GF-D8 (cell line): ENCODE measurements at regions not wholly inside any gene's neighbourhood (a gene's known extent, or its start where the extent isn't known, plus 50 kb on each side); places are given as distances from the start of the nearest gene placed in this dataset.

Experiments
- DNase-seq: peaks from one replicate; lab custom pipeline; 2025; lab: John Stamatoyannopoulos, UW

GRCh38 chr3:162007722-162008121 is 511.1 kb downstream of the OTOL1 start:
- no peak for DNase-seq

GRCh38 chr3:162012633-162013032 is 516.0 kb downstream of the OTOL1 start:
- no peak for DNase-seq

DNA sequence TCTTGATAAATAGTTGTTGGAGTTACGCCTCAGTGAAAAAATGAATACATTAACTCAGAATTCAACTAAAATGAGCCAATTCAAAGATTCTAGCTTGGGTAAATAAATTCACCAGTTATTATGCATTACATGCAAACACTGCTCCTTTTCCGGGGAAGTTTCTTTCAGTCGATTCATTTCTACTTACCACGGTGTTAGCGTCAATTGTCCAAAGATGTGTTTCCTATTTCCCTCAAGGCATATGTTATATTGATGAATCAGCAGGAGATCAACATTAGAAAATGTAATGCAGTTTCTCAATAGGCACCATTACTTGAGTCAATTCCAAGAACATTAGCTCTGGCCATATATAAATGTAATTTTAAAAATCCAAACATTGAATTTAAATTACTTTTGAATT is 517.7 kb downstream of the OTOL1 start:
- DNase-seq: no peak

- no peak for DNase-seq
These were observed 519.2 kb downstream of the OTOL1 start for GRCh38 chr3:162015856-162016255.

DNA sequence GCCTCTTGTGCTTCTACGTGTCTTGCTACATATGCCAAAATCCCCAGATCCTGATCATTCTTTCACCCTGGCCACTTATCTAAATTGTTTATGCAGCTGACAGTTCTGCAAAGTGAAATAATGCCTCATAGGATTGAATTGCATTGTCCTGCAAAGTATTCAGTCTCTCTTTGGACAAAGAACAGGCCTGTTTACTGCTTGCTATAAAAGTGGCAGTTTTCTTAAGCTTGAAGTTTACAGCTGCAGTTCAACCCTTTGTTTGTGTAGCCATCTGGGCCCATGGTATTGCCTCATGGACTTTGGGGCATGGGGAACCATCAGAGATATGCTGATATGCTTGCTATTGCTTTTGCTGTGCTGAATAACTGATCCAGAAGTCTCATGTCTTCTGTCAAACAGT is 523.2 kb downstream of the OTOL1 start:
- DNase-seq: no peak

- DNase-seq: no peak
These were observed 524.6 kb downstream of the OTOL1 start for GRCh38 chr3:162021206-162021605.

- no peak for DNase-seq
These were observed 526.3 kb downstream of the OTOL1 start for GRCh38 chr3:162022911-162023310.

- no peak for DNase-seq
These were observed 533.1 kb downstream of the OTOL1 start for GRCh38 chr3:162029736-162030135.

- DNase-seq: no peak
These were observed 537.8 kb downstream of the OTOL1 start for GRCh38 chr3:162034368-162034767.

DNA sequence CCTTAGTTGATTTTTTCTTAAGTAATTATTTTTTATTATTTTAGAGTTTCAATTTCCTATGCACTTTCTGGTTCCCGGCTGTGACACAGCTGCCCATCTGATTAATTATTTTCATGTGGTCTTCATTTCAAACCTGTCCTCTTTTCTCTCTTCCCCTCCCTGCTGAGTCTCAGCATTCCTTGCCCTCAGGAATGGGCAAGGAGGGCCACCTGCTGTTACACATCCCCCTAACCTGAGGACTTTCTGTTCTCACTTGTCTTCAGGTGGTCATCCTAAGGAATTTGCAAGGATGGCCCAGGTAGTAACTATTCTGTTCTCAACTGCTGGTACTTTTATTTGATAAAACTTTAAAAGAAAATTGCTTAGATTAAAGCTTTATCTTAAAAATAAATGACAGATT is 545.0 kb downstream of the OTOL1 start:
- DNase-seq: no peak

- DNase-seq: no peak
These were observed 556.0 kb downstream of the OTOL1 start for GRCh38 chr3:162052636-162053035.

DNA sequence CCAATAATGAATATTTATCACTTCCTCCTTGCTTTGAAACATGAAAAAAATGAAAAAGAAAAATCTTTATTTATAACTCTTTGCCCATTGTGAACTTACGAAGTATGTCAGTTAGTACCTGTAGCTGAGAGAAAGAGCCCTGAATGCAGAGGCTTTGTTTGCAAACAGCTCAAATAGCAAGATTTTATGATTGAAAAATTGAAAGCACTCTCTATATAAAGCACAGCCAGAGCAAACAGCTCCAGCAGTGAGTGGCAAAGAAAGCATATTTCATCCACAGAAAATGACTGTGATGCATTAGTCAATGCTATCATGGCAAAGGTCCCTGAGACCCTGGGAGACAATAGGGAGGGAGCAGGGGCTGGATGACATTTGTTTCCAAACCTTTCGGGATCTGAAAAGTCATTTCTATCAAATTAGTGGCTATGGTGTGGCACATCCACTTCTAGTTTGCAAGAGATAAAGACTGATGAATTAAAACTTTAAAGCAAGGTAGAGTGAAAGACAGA is 576.1 kb downstream of the OTOL1 start:
- DNase-seq: no peak

DNA sequence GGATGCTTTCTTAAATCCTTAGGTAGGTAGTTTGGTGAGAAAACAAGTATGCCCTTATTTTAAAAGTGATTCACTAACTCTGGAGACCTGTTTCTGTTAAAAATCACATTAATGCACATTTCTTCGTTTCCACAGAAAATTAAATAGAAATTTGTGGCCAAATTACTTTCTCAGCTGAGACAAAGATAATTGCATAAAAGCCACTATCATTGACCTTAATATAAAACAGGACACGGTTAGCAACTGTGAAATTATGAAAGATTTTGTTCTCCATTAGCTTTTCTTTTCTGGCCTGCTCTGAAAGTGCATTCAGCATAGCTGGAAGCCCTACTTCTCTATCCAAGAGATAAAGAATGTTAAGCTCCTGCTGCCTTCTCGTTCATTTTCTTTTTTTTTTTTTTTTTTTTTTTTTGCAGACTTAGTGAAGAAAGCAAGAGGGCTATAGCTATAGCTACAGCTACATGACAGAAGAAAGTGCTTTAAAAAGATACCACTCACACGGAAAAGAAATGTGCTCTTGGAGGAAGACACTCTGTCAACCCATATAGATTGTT is 576.9 kb downstream of the OTOL1 start:
- DNase-seq: no peak

GRCh38 chr3:162077108-162077507 is 580.5 kb downstream of the OTOL1 start:
- DNase-seq: no peak

DNA sequence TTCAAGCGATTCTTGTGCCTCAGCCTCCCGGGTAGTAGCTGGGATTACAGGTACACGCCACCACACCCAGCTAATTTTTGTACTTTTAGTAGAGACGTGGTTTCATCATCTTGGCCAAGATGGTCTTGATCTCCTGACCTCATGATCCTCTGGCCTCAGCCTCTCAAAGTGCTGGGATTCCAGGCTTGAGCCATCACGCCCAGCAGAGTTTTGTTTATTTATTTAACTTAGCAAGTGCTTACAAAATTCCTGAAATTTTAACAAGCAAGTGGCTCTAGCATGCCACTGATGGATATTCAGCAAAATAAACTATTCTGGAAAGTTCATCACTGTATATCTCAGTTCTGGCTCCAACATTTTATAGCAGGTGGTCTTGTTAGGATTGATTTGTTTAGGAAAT is 585.9 kb downstream of the OTOL1 start:
- DNase-seq: no peak

- no peak for DNase-seq
These were observed 590.8 kb downstream of the OTOL1 start for GRCh38 chr3:162087361-162087760.

- no peak for DNase-seq
These were observed 596.1 kb downstream of the OTOL1 start for GRCh38 chr3:162092751-162093150.

- DNase-seq: no peak
These were observed 597.7 kb downstream of the OTOL1 start for GRCh38 chr3:162094301-162094700.

DNA sequence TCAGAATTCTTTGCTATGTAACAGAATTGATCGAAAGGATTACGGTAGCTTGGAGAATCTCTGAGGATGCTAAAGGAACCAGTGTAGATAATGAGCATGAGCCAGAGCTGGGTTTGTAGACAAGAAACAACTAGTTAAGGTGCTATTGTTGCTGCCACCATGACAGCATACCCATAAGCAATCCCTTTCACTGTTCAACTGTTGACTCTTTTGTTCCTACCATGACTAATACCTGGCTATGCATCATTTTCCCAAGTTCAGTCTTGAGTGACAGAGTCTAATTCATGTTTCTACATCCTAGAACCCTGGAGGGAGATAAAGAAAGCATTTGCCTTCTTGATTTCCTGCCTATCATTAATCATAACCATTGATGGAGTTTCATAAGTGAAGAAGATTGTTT is 600.3 kb downstream of the OTOL1 start:
- DNase-seq: no peak

GRCh38 chr3:162103808-162104207 is 607.2 kb downstream of the OTOL1 start:
- DNase-seq: no peak

GRCh38 chr3:162111861-162112260 is 615.3 kb downstream of the OTOL1 start:
- DNase-seq: no peak

DNA sequence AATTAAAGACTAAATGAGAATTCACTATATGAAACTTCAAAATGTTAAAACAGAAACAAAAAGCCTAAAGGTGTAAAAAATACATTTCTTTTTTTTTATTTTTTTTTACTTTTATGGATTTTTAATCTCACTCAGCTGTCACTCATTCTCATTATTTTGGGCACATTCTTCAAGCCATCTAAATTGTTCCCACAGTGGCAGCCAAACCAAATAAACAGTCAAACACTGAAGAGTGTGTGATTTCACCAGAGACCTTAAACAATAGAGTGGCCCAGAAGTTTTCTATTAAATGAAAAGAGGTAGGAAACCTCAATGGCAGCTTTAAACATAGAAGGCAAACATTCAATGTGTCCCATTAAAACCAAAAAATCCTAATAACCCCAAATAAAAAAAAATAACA is 616.1 kb downstream of the OTOL1 start:
- no peak for DNase-seq

DNA sequence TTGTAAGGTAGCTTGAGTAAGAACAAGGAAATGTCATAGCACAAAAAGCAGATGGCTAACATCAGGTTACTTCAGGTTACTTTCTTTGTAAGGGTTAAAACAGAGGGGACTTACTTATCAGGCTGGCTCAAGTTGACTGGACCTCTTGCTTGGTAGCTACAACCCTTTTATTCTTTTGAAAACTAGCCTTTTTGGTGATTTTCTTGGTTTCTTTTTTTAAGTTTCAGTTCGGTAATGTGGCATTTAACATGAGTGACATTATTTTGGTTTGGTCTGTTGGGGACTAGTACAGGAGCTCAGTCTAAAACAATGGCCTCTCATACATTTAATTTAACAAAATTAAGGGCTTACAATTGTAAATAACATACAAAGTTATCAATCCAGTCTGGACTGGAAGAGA is 621.4 kb downstream of the OTOL1 start:
- DNase-seq: no peak

DNA sequence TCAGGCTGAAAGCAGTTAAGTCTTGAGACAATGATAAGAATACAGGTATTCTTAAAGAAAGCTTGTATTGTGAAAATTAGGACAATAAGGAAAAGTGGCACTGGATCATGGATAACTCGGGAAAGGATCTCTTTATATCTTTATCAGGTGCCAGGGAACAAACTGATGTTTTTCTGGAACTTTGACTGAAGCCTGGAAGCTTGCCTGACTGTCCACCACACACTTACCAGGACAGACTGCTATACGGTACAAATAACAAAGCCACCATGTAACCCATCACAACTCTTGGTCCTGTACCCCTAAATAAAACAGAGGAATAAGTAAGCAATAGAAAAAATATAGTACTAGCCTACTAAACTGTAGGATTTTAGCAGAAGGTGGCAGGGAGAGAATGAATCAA is 623.0 kb downstream of the OTOL1 start:
- DNase-seq: no peak

GRCh38 chr3:162122405-162122804 is 625.8 kb downstream of the OTOL1 start:
- DNase-seq: no peak
